G401 (cell line): ENCODE measurements at regions not wholly inside any gene's neighbourhood (a gene's known extent, or its start where the extent isn't known, plus 50 kb on each side); places are given as distances from the start of the nearest gene placed in this dataset.
"Not testable (repeated sequence)": the region's sequence is repeated elsewhere in the genome, so short reads cannot be mapped to it uniquely, and the experiment has no call there.

Experiments
- DNase-seq: peaks from one replicate; pipeline ENCODE4 v3.0.0-alpha.2; 2015; ENCODE audit warnings: low spot score
- in situ Hi-C: cut with HindIII; loops from 2 replicates; pipeline ENCODE4 v1.10.0; 2016; ENCODE audit warnings: low sequenced_read_pairs, mixed read lengths

- in situ Hi-C loops: no loop called here
- peak; percentile 33 for DNase-seq
These were observed 71.3 kb upstream of the EDEM3 start for GRCh38 chr1:184826001-184826400.

DNA sequence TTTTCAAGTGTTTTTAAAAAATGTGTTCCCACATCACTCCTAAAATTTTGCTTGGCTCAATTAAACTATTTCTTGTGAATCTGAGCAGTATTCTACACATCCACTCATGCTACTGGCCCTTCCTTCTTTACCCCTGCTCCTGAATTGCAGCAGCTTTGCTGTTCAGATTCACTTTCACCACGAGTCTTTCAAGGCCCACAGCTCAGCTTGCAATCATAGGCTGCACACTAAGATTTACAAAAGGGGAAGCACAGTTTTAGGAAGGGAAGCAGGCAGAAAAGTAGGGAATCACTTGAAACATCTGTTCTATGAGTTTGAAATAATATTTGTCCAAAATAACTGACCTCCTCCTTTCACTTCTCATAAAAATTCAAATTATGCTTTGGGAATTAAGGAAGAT, 70.9 kb upstream of the EDEM3 start:
- DNase-seq: no peak
- in situ Hi-C loops: no loop called here

GRCh38 chr1:184824691-184825323, 70.1 kb upstream of the EDEM3 start:
- in situ Hi-C loops: loop anchor here (25.0 kb wide), 2 partner anchors 162 to 337 kb away; partner anchors contain the start of genes SWT1 and TRMT1L
- DNase-seq: no peak

DNA sequence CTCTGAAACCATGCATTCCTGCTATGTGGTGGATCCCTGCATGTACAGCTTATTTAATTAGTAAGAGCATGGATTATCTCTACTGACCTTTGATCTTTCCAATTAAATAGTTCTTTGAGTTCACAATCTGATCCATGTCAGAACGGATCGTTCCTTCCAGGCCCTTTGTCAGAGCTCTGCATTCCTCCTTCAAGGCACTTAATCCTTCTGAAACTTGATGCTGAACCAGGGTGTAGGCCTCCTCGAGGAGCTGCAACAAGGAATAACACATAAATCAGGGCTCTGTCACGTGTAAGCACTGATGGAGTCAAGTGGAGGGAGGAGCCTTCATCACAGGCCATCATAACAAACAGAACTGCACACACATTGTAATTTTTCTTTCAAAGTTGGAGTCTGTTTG, 68.4 kb upstream of the EDEM3 start:
- in situ Hi-C loops: loop anchor here (25.0 kb wide), 2 partner anchors 164 to 339 kb away; partner anchors contain the start of genes SWT1 and TRMT1L

DNA sequence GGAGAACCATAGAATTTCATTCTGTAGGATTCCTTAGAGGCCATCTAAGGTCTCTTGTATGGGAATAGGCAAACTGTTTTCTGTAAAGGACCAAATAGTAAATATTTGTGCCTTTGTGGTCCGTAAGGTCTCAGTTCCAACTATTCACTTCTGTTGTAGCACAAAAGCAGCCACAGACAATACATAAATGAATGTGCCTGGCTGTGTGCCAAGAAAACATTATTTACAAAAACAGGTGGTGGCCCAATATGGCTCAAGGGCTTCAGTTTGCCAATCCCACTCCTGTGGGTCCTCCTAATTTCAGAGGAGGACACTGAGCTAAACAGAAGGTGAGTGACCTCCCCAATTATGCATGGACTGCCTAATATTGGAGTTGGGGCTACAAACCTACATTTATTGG, 67.6 kb upstream of the EDEM3 start:
- in situ Hi-C loops: loop anchor here (25.0 kb wide), 2 partner anchors 165 to 340 kb away; partner anchors contain the start of genes SWT1 and TRMT1L
- DNase-seq: peak; percentile 43

More for the DNA sequence above, 68.4 kb upstream of the EDEM3 start:
- no peak for DNase-seq

GRCh38 chr1:184821658-184822057, 67.0 kb upstream of the EDEM3 start:
- DNase-seq: no peak
- in situ Hi-C loops: loop anchor here (25.0 kb wide), 2 partner anchors 166 to 341 kb away; partner anchors contain the start of genes SWT1 and TRMT1L

DNA sequence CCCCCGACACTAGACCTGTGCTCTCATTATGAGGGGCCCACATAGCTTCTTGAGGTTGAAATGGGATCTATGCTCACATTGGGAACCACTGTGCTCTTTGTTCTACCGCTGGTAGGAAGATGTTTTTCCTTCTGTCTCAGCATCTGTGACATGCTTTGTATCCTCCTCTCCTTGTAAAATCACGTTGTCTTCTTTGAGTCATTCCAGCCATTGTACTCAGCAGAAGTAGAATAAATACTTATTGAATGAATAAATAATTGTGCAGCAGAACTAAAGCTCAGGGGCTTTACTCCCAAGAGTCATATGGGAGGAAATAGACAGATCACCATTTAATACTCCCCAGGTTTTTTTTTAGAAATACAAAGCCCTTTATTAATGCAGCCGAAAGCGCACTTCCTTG, 66.3 kb upstream of the EDEM3 start:
- no peak for DNase-seq
- in situ Hi-C loops: loop anchor here (25.0 kb wide), 2 partner anchors 166 to 341 kb away; partner anchors contain the start of genes SWT1 and TRMT1L

DNA sequence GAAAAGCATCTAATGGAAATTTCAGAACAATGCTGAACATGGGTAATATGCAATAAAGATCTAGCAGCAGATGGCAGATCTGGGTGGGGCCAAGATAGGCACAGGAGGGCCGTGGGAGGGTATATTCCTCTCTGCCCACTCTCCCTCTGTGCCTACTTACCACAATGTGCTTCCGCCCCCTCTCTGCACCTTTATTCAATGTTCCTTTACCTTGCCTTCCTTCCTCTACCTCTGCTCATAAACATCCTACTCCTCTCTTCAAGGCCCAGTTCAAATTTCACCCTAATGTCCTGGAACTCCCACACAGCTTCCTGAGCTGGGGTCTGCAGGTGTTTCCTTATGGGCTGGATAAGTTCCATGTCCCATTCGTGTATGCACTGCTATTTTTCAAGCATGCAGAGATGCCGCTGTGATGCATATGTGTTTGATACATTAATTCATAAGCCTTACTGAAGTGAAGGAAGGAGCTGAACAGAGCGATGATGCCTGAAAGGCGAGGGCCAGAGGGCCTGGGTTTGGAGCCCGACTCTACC, 65.6 kb upstream of the EDEM3 start:
- no peak for DNase-seq
- in situ Hi-C loops: loop anchor here (25.0 kb wide), 2 partner anchors 167 to 342 kb away; partner anchors contain the start of genes SWT1 and TRMT1L

DNA sequence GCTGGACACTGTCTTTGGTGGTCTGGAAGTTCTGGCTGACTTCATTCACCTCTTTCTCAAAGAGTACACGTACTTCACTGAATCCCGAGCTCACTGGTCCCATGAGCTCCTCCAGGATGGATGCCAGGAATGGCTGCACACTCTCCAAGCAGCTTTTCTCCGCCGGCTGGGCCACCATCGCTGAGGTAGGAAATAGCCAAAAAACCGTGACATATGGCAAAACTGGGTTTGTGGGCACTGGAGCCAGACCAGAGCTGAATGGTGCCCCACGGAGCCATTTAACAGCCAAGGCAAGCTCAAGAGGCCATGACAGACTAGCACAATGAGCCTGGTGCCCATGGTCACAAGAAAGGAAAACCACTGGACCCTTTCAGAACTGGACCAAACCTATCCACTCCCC, 64.0 kb upstream of the EDEM3 start:
- DNase-seq: peak; percentile 86
- in situ Hi-C loops: loop anchor here (25.0 kb wide), 2 partner anchors 169 to 344 kb away; partner anchors contain the start of genes SWT1 and TRMT1L

- in situ Hi-C loops: loop anchor here (25.0 kb wide), 2 partner anchors 170 to 345 kb away; partner anchors contain the start of genes SWT1 and TRMT1L
- not testable (repeated sequence) for DNase-seq
These were observed 62.3 kb upstream of the EDEM3 start for GRCh38 chr1:184817003-184817402.

DNA sequence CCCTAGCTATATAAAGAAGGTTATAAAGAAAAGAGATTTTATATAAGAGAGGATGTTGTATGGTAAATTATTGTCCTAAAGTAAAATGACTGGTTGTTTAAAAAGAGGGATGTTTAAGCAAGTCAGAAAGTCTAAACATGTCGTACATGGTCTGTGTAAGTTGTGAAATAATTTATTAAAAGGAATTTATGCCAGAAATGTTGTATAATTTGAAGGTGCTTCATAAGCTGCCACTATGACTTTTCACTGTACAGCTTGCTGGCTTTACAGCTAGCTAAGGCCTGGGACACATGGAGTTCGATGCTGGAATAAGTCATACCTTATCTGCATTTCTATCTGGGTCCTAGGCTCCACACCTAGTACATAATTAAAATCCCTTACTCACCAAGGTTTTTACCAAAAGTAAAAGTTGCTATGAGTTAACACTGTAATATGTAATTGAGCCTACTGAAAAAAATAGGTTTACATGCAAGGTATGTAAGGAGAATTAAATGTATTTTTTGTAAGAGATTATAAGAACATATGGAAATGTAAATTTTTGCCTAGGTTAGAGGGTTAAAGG, 59.0 kb upstream of the EDEM3 start:
- in situ Hi-C loops: loop anchor here (25.0 kb wide), 2 partner anchors 174 to 349 kb away; partner anchors contain the start of genes SWT1 and TRMT1L
- DNase-seq: no peak

DNA sequence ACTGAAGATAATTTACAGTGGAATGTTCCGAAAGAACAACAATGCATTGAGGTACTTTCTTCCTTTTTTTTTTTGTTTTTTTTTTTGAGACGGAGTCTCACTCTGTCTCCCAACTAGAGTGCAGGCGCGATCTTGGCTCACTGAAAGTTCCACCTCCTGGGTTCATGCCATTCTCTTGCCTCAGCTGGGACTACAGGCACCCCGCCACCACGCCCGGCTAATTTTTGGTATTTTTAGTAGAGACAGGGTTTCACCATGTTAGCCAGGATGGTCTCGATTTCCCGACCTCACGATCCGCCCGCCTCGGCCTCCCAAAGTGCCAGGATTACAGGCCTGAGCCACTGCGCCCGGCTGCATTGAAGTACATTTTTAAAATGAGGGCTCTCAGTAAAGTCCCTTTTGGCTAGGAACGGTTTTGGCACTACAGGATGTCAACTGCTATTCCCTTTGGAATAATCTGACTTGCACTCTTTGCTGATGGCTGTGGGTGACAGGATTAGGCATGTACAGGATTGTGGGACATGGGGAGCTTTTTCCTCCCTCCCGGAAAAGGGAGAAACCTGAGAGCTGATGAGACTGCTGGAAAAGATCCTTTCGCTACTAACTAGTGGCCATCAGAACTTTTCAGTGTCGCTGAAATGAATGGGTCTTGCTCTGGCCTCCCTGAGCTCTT, 56.9 kb upstream of the EDEM3 start:
- in situ Hi-C loops: loop anchor here (25.0 kb wide), 2 partner anchors 176 to 351 kb away; partner anchors contain the start of genes SWT1 and TRMT1L
- no peak for DNase-seq

GRCh38 chr1:184810735-184811343, 56.2 kb upstream of the EDEM3 start:
- in situ Hi-C loops: loop anchor here (25.0 kb wide), 2 partner anchors 176 to 351 kb away; partner anchors contain the start of genes SWT1 and TRMT1L

DNA sequence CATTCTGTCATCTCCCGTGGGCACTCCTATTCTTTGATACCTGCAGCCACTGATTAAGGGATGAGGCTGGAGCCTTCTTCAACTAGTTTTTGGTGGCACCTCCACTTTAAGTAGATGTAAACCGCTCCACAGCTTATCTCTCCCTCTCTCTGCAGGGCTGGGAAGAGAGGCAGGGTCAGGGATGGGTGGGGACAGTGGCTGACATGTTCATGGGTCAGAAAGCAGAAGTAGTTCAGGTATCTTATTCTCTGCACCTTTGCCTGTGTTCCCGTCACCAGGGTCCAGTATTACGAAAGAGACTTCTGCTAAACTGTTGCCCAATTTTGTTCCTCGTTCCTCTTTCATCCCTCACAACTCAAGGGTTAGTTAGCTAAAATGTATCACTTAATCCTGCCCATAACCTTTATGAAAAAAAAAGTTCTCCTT, 51.7 kb upstream of the EDEM3 start:
- in situ Hi-C loops: loop anchor here (25.0 kb wide), 2 partner anchors 181 to 356 kb away; partner anchors contain the start of genes SWT1 and TRMT1L

More at GRCh38 chr1:184810735-184811343, 56.2 kb upstream of the EDEM3 start:
- peak; percentile 22 for DNase-seq

GRCh38 chr1:184805667-184806295, 51.1 kb upstream of the EDEM3 start:
- peak; percentile 90 for DNase-seq
- in situ Hi-C loops: loop anchor here (25.0 kb wide), 2 partner anchors 182 to 357 kb away; partner anchors contain the start of genes SWT1 and TRMT1L

More for the DNA sequence above, 51.7 kb upstream of the EDEM3 start:
- no peak for DNase-seq
